KBM-7 (cell line): ENCODE measurements at regions not wholly inside any gene's neighbourhood (a gene's known extent, or its start where the extent isn't known, plus 50 kb on each side); places are given as distances from the start of the nearest gene placed in this dataset.
A peak's percentile ranks its signal among the peaks of the same experiment; 100 is the strongest.
"Not testable (repeated sequence)": the region's sequence is repeated elsewhere in the genome, so short reads cannot be mapped to it uniquely, and the experiment has no call there.

Source experiments
- DNase-seq: peaks from one replicate; pipeline ENCODE4 v3.0.0-alpha.2; 2015
- in situ Hi-C: fragments of 300-500 bp; cut with MboI; formaldehyde crosslinking; loops from 2 replicates; pipeline ENCODE4 v1.14.3; 2020; ENCODE audit warnings: low sequenced_read_pairs, low pct_unique_long_range_greater_than_20kb, mixed read lengths

DNA sequence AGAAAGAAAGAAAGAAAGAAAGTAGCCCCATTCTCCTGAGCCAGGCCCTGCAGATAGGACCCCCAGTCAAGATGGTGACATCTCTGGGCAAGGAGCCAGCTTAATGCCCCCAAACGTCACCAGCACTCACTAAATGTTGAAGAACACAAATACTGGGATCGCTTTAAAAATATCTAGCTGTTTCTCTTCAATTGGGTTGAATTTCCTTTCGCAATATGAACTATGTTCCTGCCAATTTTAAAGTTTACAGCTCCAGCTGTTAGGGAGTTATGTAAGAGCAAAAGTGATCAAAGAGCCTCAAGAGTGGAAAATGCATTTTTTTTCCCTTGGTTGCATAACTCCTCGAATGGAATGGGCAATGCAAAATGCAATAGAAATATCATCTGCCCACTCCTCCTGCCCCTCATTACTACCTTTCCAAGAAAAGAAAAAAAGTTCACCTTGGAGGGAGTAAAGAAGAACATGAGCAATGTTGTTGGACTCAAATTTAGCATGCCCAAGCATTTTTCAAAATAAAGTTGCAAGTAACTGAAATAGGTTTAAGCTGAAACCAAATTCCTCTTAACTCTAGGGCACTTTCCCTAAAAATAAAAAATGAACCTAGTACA lies 244.2 kb upstream of the PIK3R1 start:
- no peak for DNase-seq
- in situ Hi-C loops, result no loop called here

DNA sequence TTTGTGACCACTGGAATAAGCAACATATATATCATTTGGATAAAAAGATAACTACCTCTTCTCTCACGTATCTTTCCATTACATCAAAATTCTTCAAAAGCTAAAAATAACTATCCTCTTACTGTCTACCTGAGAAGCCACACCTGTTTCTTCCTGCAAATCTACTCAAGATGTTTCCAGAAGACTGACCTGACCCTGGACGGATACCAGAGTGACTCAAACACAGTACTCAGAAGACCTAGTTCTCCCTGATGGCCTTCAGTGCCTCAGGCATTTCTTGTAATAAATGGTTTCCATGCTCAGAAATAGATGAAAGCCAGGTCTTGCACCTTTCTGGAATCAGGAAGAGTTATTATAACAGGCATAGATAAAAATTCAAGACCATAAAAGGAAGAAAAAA lies 245.9 kb upstream of the PIK3R1 start:
- DNase-seq, result no peak
- in situ Hi-C loops, result no loop called here

DNA sequence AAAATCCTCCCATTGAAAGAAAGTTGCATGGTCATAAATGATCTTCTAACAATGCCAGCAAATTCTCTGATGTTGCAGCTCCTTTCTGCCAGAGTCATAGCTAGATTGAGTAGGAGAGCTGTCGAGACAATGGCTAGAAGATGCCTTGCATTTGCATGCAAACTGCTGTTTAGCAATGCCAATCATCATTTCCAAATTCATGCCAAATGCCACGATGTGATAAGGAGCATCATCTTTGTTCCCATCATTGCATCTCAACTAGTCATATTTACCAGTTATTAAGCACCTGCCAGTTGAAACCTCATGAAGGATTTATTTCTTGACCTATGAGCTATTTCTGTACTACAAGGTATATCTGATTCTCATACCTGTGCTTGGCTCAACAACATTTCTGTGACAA lies 246.4 kb upstream of the PIK3R1 start:
- no peak for DNase-seq
- in situ Hi-C loops, result no loop called here

DNA sequence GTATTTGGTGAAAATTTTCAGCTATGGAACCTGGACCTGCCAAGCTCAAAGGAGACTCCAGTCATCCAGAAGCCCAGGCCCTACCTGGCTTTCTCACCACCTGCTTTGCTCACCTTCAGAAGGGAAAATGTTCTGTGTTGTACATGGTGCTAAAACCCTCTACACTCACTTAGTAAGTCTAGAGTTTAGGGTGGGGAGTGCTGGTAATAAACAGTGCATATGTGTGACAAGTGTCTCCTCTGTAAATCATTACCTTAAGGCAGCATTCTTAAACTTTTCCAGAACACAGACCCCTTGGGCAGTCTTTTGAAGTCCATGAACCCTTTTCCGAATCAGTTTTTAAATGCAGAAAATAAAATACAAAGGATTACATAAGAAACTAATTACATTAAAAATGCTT lies 248.8 kb upstream of the PIK3R1 start:
- no peak for DNase-seq
- in situ Hi-C loops, result no loop called here

DNA sequence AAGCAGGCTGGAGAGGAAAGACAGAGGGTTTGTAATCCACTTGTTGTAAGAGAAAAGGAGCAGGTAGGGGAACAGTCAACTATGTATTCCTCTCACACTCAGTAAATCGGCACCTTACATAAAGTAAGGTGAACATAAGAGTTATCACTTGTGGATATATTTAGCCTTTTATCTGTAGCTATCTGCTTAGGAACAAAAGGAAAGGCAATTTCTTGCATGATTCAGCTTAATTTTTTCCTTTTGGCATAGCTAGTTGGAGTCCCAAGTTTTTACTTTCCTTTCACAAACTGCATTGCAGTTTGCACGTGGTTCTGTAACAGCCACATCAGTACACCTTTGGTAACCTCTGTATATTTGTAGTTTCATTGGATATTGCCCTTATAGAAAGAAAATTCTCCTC lies 250.9 kb upstream of the PIK3R1 start:
- no peak for DNase-seq
- in situ Hi-C loops, result no loop called here

DNA sequence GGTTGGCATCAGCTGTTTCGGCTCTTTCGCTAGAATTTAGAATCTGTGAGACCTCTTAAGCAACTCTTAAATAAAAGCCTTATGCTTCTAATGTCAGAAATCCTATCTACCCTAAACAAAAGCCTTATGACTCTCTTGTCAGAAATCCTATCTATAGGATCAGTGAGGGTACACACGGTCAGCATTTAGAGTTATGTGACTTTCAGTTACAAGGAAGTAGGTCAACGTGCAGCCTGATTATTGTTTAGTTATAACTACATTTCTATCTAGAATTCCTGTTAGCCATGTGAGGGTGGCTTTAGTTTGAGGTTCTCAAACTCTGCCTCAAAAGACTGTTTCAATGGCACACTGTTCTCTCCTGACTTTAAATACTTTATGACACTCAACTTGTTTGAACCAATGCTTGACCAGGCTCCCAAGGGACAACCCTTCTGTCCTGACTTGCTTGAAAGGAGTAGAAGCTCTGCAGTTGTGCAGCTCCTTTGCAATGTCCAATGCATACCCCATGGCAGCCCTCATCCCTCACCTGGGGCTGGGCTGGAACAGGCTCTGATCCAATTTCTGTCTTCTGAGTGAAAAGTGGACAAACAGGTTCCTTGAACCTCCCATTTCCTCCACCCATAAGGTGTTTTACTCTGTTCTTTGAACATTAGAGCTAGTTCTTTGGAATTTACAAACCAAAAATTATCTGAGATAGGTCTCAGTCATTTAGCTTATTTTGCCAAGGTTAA lies 251.6 kb upstream of the PIK3R1 start:
- DNase-seq, result no peak
- in situ Hi-C loops, result no loop called here

DNA sequence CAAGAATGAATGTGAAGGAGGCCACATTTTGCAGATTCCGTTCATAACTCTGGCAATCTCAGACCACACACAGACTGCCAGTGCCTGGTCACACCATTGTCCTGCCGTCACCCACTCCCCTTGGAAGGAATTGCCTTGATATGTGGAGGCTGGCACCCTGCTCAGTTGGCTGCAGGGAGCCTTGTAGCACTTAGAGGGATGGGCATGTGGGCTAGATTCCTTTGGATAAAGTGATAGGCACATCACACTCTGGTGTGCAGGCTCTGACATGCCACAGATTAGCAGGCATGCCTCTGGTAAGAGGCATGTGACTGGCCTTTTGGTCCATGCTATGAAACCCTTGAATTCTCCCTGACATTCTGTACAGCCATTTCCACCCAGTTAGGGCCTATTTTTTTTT lies 254.6 kb upstream of the PIK3R1 start:
- DNase-seq, result no peak
- in situ Hi-C loops, result no loop called here

DNA sequence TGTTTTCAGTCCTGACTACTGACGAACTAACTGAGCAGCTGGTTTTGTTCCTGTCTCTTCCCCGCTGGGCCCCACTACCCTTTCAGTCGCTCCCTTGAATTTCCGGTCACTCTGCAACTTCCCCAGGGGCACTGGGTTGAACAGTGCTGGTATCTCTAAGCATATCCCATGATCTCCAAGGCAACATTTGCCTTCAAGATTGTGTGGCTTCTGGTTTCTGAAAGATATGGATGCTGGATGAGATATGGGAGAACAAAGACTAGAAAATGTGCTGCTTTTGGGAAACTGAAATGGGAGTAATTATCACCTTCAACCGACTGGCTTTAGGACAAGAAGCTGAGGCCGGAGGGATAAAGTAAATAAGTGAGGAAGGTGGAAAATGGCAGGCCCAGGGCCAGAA lies 258.2 kb upstream of the PIK3R1 start:
- in situ Hi-C loops, result no loop called here

DNA sequence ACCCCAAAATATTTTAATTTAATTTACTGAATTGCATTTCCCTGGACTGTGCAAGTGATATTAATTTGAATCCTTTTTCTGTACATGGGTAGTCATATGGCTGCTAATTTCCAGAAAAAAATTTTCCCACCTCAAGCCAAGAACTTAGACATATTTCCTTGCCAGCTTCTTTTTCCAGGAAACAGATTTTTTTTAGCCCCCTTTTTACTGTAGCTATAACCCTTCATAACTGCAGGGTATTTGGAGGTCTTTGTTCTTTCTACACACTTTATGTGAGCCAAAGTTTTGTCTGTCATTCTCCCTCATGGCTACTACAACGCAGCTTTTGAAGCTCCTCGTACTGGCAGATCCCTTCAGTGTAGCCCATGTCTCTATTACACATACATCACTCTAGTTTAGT lies 261.2 kb upstream of the PIK3R1 start:
- DNase-seq, result no peak
- in situ Hi-C loops, result no loop called here

More for the DNA sequence above, 258.2 kb upstream of the PIK3R1 start:
- DNase-seq, result peak; percentile 11

DNA sequence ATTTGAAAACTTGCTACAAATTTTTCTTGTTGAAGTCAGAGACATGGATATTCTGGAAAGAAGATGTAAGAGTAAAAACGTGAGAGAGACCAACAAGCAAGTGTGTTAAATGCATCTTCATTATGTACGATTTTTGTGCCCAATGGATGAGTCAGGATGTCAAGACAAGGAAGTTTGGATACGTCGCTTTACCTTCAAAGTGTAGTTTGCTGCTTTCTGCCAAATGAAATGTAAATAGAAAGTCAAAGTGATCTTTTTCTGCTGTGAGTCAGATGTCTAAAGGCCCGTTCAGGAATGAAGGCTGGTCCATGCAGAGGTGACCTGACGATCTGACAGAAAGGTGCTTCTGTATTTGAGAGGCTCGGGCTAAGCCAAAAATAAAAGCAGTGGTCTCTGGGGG lies 273.1 kb upstream of the PIK3R1 start:
- DNase-seq, result no peak
- in situ Hi-C loops, result no loop called here

DNA sequence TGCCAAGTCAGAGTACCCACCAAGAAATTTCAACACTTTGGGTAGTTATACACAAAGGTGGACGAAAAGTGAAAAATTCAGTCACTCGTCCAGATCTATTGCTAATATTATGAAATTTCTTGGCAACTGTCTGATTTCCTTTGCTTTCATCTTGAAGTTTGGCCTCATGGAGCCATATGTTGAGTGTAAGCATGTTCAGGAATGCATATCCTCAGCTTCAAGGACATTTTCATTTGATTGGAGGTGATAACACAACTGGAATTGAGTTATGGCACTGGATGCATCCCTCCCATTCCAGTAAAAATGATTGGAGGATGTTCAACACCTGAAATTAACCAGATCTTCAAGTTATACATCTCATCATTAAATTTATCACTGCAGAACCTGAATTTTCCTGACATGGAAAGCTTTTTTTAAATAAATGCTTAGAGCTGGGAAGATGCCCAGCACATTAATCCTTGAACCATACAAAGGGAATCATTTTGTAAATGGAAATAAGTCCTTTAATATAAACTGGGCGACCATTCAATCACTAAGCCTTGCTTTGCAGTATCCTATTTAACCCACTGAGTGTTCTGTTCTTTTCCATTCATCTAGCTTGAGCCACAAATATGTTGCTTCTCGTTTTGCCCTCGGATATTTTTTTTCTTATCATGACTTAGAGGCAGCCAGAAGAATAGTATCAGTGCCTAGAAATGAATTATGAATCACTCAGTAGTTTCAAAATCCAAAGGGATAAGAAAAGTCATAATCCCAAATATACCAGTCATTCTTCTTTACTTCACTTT lies 273.7 kb upstream of the PIK3R1 start:
- in situ Hi-C loops, result no loop called here
- DNase-seq, result no peak

DNA sequence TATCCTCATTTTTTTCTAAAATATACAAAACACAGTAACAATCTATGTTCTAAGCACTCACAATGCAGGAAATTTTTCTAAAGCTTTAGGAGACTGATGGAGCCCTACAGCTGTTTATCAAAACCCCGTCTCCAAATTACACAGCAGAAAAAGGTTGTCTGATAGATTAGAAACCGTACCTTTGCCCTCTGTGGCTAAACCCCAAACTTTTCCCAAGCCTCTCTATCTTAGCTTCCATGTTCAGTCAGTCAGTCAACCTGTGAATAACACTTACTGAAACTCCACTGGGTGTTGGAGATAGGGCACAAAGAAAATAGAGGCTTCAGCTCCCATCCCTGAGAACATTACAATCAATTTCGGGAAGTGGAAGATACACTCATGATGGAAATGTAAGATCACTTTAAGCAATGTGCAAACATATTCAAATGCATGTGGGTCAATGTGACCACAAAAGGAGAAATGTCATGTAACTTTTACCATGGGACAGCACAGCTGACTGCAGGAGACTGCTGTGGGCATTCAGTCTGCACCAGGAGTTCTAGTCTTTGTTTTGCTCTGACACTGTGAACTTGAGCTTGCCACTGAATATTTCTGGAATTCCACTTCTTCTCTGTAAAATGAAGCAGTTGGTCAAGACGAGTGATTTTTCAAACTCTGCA lies 279.5 kb upstream of the PIK3R1 start:
- no peak for DNase-seq
- in situ Hi-C loops, result no loop called here

DNA sequence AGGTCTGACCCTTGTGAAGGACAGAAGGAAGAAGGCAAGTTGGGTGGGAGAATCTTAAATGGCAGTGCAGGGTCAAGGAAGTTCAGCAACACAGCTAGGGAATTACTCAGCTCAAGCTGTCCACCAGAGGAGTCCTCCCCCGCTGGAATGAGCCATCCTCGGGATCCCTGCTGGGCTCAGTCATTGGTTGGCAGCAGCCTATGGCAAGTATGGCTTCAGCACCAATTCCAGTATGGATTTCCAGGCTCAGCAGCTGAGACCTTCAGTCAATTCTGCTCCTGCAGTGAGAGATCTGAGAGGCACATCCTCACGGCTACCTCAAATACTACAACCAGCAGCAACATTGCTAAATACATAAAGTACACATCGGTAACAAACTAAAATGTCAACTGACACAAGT lies 280.6 kb upstream of the PIK3R1 start:
- in situ Hi-C loops, result no loop called here
- no peak for DNase-seq

DNA sequence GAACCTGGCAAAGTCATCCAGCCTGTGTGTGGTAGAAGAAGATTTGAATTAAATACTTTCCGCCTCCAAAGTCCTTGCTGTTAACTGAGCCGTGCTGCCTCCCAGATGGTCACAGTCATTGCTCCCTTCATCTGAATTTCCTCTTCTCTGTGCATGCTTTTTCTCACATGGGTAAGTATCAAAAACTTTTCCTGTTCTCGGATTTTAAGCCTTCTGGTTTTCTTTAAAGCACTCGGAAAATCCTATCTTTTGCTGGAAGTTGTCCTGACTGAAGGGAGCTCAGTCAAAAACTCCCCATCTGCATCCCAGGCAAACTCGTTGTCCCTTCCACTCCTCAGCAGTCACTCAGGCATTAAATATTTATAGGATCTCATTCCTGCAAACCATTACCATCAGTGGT lies 290.0 kb upstream of the PIK3R1 start:
- no peak for DNase-seq
- in situ Hi-C loops, result no loop called here

DNA sequence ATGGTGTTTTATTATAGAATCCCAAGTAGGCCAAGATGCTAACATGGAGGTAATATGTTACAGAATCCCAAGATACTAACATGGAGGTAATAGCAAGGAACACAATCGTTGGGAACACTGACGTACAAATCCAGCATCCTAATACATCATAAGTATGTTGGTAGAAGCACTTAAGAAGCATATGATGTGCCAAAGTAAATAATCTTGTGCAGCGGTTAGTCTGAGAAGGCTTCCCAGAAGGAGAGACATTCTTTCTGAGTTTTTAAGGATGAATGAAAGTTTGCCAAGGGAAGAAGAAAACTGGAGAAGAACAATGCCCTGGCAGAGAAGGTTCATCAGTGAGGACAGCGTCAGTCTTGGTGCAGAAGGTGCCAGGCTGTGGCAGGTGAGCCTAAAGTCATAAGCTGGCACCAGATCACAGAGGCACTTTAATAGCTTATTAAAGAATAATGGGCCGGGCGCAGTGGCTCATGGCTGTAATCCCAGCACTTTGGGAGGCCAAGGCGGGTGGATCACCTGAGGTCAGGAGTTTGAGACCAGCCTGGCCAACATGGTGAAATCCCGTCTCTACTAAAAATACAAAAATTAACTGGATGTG lies 294.5 kb upstream of the PIK3R1 start:
- no peak for DNase-seq
- in situ Hi-C loops, result no loop called here

DNA sequence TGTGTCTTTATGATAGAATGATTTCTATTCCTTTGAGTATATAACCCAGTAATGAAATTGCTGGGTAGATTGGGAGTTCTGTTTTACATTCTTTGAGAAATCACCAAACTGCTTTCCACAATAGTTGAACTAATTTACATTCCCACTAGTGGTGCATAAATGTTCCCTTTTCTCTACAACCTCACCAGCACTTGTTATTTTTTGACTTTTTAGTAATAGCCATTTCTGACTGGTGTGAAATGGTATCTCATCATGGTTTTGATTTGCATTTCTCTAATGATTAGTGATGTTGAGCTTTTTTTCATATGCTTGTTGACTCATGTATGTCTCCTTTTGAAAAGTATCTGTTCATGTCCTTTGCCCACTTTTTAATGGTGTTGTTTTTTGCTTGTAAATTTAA lies 296.0 kb upstream of the PIK3R1 start:
- in situ Hi-C loops, DNase-seq: not testable (repeated sequence)

DNA sequence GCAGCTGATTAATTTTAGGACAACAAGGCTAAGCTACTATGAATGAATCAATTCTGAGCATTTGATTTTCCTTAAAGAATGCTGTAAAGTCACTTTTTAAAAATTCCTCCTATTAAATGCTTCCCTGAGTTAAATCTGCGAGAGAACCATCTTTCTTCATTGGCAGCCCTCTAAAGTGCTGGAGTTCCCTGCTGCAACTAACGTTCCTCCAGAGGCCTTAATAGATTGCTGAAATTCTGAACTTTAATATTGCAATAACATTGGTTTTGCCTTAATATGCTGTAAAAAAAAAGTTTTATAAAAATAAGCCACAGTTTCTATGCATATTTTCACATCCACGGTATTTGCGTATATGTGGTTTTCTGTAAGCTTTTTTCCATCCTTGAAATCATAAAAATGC lies 298.0 kb upstream of the PIK3R1 start:
- no peak for DNase-seq
- in situ Hi-C loops, result no loop called here

DNA sequence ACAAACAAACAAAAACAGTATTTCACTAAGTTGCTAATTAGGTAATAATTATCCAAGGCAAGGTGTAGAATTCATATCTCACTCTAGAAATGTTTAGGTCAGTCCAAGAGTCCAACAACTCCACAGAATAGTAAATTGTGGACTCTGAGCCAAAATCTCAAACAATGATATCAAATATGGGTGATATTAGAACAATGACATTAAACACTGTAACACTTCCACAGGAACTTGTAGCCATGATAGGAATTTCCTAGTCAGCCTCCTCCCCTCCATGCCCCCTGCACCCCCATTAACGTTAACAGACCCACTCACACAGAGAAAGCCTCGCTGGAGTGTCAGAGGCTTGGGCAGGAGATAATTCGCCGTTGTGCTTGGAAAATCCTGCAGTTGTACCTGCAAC lies 305.0 kb upstream of the PIK3R1 start:
- DNase-seq, result no peak
- in situ Hi-C loops, result no loop called here

DNA sequence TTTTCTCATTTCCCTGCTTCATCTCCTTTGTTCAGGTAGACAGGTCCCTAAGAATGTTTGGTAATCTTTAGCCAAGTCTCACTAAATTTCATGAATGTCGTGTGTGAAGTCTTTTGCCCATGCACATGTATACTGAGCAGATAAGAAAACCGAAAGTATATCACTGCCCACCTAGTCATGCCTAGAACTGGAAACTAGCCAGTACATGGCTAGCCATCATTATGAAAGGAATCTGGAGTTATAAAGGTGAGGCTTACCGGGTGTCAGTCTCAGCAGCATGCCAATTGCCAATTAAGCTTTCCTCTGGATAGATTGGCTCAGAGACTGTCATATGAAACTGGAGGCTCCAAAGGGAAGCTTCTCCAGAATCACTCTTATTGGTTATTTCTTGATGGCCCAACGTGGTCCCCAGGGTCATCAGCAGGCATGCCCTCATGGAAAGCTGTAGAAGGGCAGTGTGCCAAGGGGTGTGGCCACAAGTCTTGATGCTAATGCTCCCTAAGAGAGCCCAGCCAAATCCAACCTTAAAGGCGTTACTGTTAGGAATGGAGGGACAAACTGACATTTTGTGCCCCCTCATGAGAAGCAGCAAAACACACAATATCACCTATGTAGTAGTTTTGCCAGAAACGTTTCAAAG lies 307.3 kb upstream of the PIK3R1 start:
- in situ Hi-C loops, result no loop called here
- DNase-seq, result no peak
